ENCODE measurements at regions not wholly inside any gene's neighbourhood (a gene's known extent, or its start where the extent isn't known, plus 50 kb on each side); places are given as distances from the start of the nearest gene placed in this dataset.

- Histone ChIP-seq H3K9me1 (ENCODE audit: control insufficient read depth, extremely low read depth, insufficient read depth, low read length) (no peaks in the 10 kb centered on the region), H3K4me1 (ENCODE audit: control insufficient read depth, extremely low read depth, insufficient read depth, low read length) (no peaks in the 10 kb centered on the region), H3K4me2 (ENCODE audit: control insufficient read depth, extremely low read depth, insufficient read depth, low read depth, low read length) (no peak overlapping the region), H3K79me2 (ENCODE audit: control insufficient read depth, insufficient read depth, low read length) (no peaks in the 10 kb centered on the region), H3K36me3 (ENCODE audit: control insufficient read depth in 2 of 2, extremely low read depth in 1 of 2, insufficient read depth in 2 of 2, low read length in 2 of 2) (no peaks in the 10 kb centered on the region), H2AFZ (ENCODE audit: control insufficient read depth, low read length) (no peak overlapping the region), H3K27ac (ENCODE audit: control insufficient read depth, insufficient read depth, low read length) (no peak overlapping the region), H3K4me3 (ENCODE audit: control insufficient read depth in 2 of 3, extremely low read depth in 1 of 3, insufficient read depth in 2 of 3, low read depth in 1 of 3, low read length in 3 of 3) (no peak overlapping the region), H4K20me1 (ENCODE audit: control insufficient read depth, extremely low read depth, insufficient read depth, low read length) (no peaks in the 10 kb centered on the region), H3K9ac (ENCODE audit: control insufficient read depth, extremely low read depth, insufficient read depth, low read length) (no peak overlapping the region), H3K27me3 (ENCODE audit: control insufficient read depth, extremely low read depth, insufficient read depth, low read length) (no peaks in the 10 kb centered on the region), H3K9me3 (ENCODE audit: control insufficient read depth, low read depth, low read length) (no peaks in the 10 kb centered on the region)
- dilution Hi-C loops (cut with MboI; ENCODE audit: extremely low pct_ligation_motif_present, low sequenced_read_pairs): no loop called here
- FAIRE-seq (no peak), DNase-seq (ENCODE audit: low read depth, low spot score) (no peak)
- TF ChIP-seq EZH2 (IDR thresholded peaks at IDR 0.05; ENCODE audit: low read length) (no peak), CTCF (optimal IDR thresholded peaks at IDR 0.05 in 1 of 3, IDR thresholded peaks at IDR 0.05 in 1 of 3, conservative IDR thresholded peaks at IDR 0.05 in 1 of 3; ENCODE audit: extremely low read depth in 1 of 3, insufficient read depth in 2 of 3, low read length in 3 of 3) (no peak)
Measured at GRCh38 chr2:129819855-129820254, 159.6 kb upstream of the RAB6C start.

- TF ChIP-seq EZH2 (IDR thresholded peaks at IDR 0.05; ENCODE audit: low read length) (no peak), CTCF (optimal IDR thresholded peaks at IDR 0.05 in 1 of 3, IDR thresholded peaks at IDR 0.05 in 1 of 3, conservative IDR thresholded peaks at IDR 0.05 in 1 of 3; ENCODE audit: extremely low read depth in 1 of 3, insufficient read depth in 2 of 3, low read length in 3 of 3) (no peak)
- Histone ChIP-seq H3K4me3 (ENCODE audit: control insufficient read depth in 2 of 3, extremely low read depth in 1 of 3, insufficient read depth in 2 of 3, low read depth in 1 of 3, low read length in 3 of 3) (no peak overlapping the region), H3K9me3 (ENCODE audit: control insufficient read depth, low read depth, low read length) (no peaks in the 10 kb centered on the region), H3K27me3 (ENCODE audit: control insufficient read depth, extremely low read depth, insufficient read depth, low read length) (no peaks in the 10 kb centered on the region), H2AFZ (ENCODE audit: control insufficient read depth, low read length) (no peak overlapping the region), H3K9me1 (ENCODE audit: control insufficient read depth, extremely low read depth, insufficient read depth, low read length) (no peaks in the 10 kb centered on the region), H3K36me3 (ENCODE audit: control insufficient read depth in 2 of 2, extremely low read depth in 1 of 2, insufficient read depth in 2 of 2, low read length in 2 of 2) (no peaks in the 10 kb centered on the region), H3K9ac (ENCODE audit: control insufficient read depth, extremely low read depth, insufficient read depth, low read length) (no peak overlapping the region), H3K4me2 (ENCODE audit: control insufficient read depth, extremely low read depth, insufficient read depth, low read depth, low read length) (no peak overlapping the region), H3K79me2 (ENCODE audit: control insufficient read depth, insufficient read depth, low read length) (no peaks in the 10 kb centered on the region), H3K4me1 (ENCODE audit: control insufficient read depth, extremely low read depth, insufficient read depth, low read length) (no peaks in the 10 kb centered on the region), H4K20me1 (ENCODE audit: control insufficient read depth, extremely low read depth, insufficient read depth, low read length) (no peaks in the 10 kb centered on the region), H3K27ac (ENCODE audit: control insufficient read depth, insufficient read depth, low read length) (no peak overlapping the region)
- dilution Hi-C loops (cut with MboI; ENCODE audit: extremely low pct_ligation_motif_present, low sequenced_read_pairs): no loop called here
- DNase-seq (ENCODE audit: low read depth, low spot score) (no peak), FAIRE-seq (no peak)
Measured at GRCh38 chr2:129820908-129821307, 158.6 kb upstream of the RAB6C start.
